ENCODE measurements at regions not wholly inside any gene's neighbourhood (a gene's known extent, or its start where the extent isn't known, plus 50 kb on each side); places are given as distances from the start of the nearest gene placed in this dataset.

DNA sequence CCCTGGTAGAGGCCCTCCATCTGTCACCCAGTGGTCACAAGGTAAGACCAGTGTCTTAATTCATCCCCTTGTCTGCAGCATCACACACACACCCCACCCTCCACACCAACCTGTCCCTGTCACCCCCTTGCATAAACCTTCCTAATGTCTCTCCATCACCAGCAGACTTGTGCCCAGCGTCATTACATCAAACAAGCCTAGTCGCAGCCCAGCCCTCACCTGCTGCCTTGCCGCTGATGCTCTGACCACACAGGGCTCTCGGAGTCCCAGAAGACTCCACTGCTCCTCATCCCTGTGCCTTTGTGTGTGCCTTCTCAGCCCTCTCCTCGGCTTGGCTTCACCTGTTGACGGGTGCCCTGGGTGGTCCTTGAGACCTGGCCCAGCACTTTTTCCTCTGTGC is 171.2 kb downstream of the GLI2 start:
- Mint-ChIP-seq H3K4me1 (peaks cover 3% of the 10 kb centered on the region), H3K27me3 (ENCODE audit: insufficient read depth) (peaks cover 2% of the 10 kb centered on the region), H3K36me3 (ENCODE audit: low read depth) (no peaks in the 10 kb centered on the region), H3K4me3 (no peak overlapping the region), H3K27ac (no peak overlapping the region), H3K9me3 (no peaks in the 10 kb centered on the region)
- TF ChIP-seq, protein P1, sequence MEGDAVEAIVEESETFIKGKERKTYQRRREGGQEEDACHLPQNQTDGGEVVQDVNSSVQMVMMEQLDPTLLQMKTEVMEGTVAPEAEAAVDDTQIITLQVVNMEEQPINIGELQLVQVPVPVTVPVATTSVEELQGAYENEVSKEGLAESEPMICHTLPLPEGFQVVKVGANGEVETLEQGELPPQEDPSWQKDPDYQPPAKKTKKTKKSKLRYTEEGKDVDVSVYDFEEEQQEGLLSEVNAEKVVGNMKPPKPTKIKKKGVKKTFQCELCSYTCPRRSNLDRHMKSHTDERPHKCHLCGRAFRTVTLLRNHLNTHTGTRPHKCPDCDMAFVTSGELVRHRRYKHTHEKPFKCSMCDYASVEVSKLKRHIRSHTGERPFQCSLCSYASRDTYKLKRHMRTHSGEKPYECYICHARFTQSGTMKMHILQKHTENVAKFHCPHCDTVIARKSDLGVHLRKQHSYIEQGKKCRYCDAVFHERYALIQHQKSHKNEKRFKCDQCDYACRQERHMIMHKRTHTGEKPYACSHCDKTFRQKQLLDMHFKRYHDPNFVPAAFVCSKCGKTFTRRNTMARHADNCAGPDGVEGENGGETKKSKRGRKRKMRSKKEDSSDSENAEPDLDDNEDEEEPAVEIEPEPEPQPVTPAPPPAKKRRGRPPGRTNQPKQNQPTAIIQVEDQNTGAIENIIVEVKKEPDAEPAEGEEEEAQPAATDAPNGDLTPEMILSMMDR (conservative IDR thresholded peaks at IDR 0.05), result no peak
- H3K9me3 ChIP-seq (ENCODE audit: control insufficient read depth, low read length), result no peaks in the 10 kb centered on the region
- H3K9ac ChIP-seq (ENCODE audit: extremely low read depth, low read length, poor library complexity, severe bottlenecking), result no peak overlapping the region
- 90 to 91% methylated on average over 5 to 6 of the region's 6 CpGs for WGBS, 2 experiments (ENCODE audit: insufficient coverage in 1 of 2, insufficient read length in 1 of 2)
- no peaks in the 10 kb centered on the region for H3K27me3 ChIP-seq (ENCODE audit: control insufficient read depth, insufficient read depth, low read length, poor library complexity, severe bottlenecking)
- H3K4me1 ChIP-seq (ENCODE audit: control insufficient read depth, insufficient read depth, low read length), result no peaks in the 10 kb centered on the region
- no peak for DNase-seq
- H3K27ac ChIP-seq (ENCODE audit: low read depth, low read length), result no peak overlapping the region
- no peak overlapping the region for H3K4me3 ChIP-seq (ENCODE audit: low read length)
- H3K36me3 ChIP-seq (ENCODE audit: control insufficient read depth, insufficient read depth, low read length), result no peaks in the 10 kb centered on the region

DNA sequence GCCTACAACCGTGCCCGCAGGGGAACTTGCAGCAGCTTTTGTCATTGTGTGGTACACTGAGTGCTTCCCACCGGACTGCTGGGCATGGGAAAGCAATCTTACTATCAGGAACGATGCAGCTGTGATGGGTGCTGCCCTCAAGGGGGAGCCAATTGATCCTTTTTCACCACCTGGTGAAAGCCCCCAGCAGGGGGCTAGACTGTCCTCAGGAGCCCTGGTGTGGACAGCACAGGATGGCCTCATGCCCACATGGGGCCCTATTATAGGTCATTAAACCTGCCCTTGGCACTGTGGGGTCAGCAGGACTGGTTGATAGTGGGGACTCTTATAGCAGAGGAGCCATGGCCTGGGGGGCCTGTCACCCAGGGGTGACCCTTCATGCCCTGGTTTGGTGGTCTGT is 172.2 kb downstream of the GLI2 start:
- Histone ChIP-seq H3K4me3 (ENCODE audit: low read length) (no peak overlapping the region), H3K4me1 (ENCODE audit: control insufficient read depth, insufficient read depth, low read length) (no peaks in the 10 kb centered on the region), H3K9me3 (ENCODE audit: control insufficient read depth, low read length) (no peaks in the 10 kb centered on the region), H3K9ac (ENCODE audit: extremely low read depth, low read length, poor library complexity, severe bottlenecking) (no peak overlapping the region), H3K36me3 (ENCODE audit: control insufficient read depth, insufficient read depth, low read length) (no peaks in the 10 kb centered on the region), H3K27ac (ENCODE audit: low read depth, low read length) (no peak overlapping the region), H3K27me3 (ENCODE audit: control insufficient read depth, insufficient read depth, low read length, poor library complexity, severe bottlenecking) (no peaks in the 10 kb centered on the region)
- no peak for DNase-seq
- peaks cover 3% of the 10 kb centered on the region for H3K4me1 Mint-ChIP-seq
- no peak overlapping the region for H3K4me3 Mint-ChIP-seq
- 97 to 100% methylated on average over 4 of the region's 4 CpGs for WGBS, 2 experiments (ENCODE audit: insufficient coverage in 1 of 2, insufficient read length in 1 of 2)
- TF ChIP-seq, protein P1 (conservative IDR thresholded peaks at IDR 0.05), result peak; percentile 66
- peaks cover 2% of the 10 kb centered on the region for H3K27me3 Mint-ChIP-seq (ENCODE audit: insufficient read depth)
- H3K36me3 Mint-ChIP-seq (ENCODE audit: low read depth), result no peaks in the 10 kb centered on the region
- H3K9me3 Mint-ChIP-seq, result no peaks in the 10 kb centered on the region
- H3K27ac Mint-ChIP-seq, result no peak overlapping the region

DNA sequence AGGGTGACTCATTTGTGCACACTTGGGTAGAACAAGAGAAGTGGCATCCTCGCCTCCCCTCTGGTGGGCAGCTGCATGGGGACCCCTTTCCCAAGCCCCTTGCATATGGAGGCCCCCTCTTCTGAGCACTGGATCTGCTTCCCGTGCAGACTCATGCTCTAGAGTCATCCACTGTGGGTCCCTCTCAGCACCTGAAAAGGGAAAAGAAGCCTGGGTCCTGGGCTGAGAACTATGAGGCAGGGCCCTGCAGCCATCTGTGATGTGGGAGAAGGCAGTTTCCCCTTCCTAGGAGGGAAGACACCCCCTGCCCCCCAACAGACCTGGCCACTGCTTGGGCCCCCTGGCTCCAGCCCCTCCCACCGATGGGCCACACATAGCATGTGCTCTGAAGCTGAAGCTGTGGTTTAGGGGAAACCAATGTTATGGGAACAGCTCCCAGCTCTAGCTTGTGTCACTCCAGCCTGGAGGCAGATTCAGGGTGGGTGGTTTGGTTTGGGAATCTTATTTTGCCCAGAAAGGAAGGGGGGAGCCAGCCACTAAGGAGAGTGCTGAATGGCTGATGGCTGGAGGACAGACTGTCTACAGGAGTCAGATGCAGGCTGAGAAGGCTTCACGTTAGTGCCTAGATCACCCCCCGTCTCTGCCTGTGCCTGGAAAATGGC is 172.8 kb downstream of the GLI2 start:
- no peak overlapping the region for H3K4me3 ChIP-seq (ENCODE audit: low read length)
- Mint-ChIP-seq H3K9me3 (no peaks in the 10 kb centered on the region), H3K4me1 (peaks cover 5% of the 10 kb centered on the region), H3K27ac (no peak overlapping the region), H3K36me3 (ENCODE audit: low read depth) (no peaks in the 10 kb centered on the region), H3K4me3 (no peak overlapping the region), H3K27me3 (ENCODE audit: insufficient read depth) (peaks cover 2% of the 10 kb centered on the region)
- H3K9me3 ChIP-seq (ENCODE audit: control insufficient read depth, low read length), result no peaks in the 10 kb centered on the region
- H3K9ac ChIP-seq (ENCODE audit: extremely low read depth, low read length, poor library complexity, severe bottlenecking), result no peak overlapping the region
- DNase-seq, result no peak
- H3K36me3 ChIP-seq (ENCODE audit: control insufficient read depth, insufficient read depth, low read length), result no peaks in the 10 kb centered on the region
- no peak overlapping the region for H3K27ac ChIP-seq (ENCODE audit: low read depth, low read length)
- H3K4me1 ChIP-seq (ENCODE audit: control insufficient read depth, insufficient read depth, low read length), result no peaks in the 10 kb centered on the region
- no peaks in the 10 kb centered on the region for H3K27me3 ChIP-seq (ENCODE audit: control insufficient read depth, insufficient read depth, low read length, poor library complexity, severe bottlenecking)
- TF ChIP-seq, protein P1 (conservative IDR thresholded peaks at IDR 0.05), result no peak
- 94 to 100% methylated on average over 1 to 5 of the region's 5 CpGs for WGBS, 2 experiments (ENCODE audit: insufficient coverage in 1 of 2, insufficient read length in 1 of 2)
